Stimulated activated CD8-positive, alpha-beta memory T cell treated with anti-CD3 and anti-CD28 coated beads, Interleukin-15, amount 100 ng/mL, for 1 hour (primary cell): ENCODE measurements at regions not wholly inside any gene's neighbourhood (a gene's known extent, or its start where the extent isn't known, plus 50 kb on each side); places are given as distances from the start of the nearest gene placed in this dataset.
"Not testable (repeated sequence)": the region's sequence is repeated elsewhere in the genome, so short reads cannot be mapped to it uniquely, and the experiment has no call there.

ENCODE experiments used
- DNase-seq: peaks from one replicate; pipeline ENCODE4 v3.0.0-alpha.2; 2020; ENCODE audit warnings: low read depth

DNA sequence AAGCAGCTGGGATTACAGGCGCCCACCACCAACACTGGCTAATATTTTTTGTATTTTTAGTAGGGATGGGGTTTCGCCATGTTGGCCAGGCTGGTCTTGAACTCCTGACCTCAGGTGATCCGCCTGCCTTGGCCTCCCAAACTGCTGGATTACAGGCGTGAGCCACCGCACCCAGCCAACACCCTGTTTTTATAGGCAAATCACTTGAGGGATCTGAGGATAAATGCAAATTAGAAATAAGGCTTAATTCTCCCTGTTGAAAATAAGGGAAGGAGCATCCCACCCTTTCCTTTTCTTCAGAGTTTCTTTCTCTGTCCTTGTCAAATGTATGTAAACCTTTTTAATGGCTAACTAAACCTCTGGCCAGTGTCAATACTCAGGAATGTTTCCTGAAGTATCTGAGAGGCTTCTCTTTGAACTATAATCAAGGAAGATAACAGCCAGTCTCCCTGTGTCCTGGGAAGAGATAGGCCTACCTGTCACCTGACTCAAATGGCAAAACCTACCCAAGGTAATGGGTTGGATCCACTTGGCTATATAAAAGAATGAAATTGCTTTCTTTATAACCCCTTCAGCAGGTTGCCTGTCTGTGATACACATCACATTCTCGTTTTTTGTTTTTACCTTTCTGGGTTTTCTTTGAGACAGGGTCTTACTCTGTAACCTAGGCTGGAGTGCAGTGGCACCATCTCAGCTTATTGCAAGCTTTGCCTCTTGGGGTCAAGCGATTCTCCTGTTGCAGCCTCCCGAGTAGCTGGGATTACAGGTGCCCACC, 64.5 kb upstream of the TNFAIP3 start:
- DNase-seq = no peak

DNA sequence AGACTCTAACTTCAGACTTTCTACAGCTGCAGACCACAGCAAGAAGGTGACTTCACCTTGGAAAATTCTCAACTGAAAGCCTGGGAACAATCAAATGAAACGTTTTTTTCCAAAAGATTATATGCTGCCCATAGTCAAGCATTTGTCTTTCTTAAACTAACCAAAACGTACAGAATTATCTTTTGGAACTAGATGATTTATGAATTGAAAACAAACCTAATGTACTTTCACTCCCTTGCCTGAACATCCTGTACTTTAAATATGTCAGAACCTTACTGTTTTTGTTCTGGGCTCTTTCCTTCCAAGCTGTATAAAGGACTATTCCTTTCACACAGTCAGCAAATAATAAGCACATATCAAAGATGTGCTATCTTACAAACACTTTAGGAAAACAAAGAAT, 62.4 kb upstream of the TNFAIP3 start:
- no peak for DNase-seq

DNA sequence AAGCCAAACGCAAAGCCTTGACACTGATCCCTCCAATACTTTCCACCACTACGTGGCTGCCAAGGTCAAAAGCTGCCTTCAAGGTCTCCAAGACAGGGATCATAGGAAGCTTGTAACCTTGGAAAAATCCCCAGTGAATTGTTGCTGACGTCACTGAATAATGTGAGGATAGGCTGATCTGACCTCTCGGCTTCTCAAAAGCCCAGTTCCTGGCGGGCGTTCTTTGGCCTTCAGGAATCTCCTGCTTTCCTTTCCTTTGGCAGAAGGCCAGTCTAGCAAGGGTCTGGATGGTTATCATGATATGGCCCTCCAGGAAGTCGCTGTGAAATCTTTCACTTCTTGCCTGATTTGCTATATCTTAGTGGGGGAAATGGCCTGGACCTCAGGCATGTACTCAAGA, 61.4 kb upstream of the TNFAIP3 start:
- DNase-seq = no peak

DNA sequence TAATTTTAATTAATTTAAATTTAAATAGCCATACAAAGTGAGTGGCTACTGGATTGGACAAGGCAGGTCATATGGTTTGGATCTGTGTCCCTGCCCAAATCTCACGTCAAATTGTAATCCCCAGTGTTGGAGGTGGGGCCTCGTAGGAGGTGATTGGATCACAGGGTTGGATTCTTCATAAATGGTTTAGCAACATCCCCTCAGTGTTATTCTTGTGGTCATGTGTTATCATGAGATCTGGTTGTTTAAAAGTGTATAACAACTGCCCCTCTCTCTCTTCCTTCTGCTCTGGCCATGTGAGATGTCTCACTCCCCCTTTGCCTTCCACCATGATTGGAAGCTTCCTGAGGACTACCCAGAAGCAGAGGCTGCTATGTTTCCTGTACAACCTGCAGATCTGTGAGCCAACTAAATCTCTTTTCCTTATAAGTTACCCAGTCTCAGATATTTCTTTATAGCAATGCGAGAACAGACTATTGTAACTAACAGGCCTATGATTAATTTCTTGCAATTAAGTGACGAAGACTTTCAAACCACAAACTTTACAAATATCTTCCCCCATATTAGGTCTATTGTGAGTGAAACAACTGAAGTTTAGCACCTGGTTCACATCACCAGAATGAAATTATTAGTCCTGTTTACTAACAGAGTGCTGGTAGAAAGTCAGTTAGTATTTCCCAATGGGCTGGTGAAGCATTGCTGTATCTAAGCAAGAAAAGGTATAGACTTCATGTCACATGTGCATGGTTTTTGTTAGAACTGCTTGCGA, 60.0 kb upstream of the TNFAIP3 start:
- no peak for DNase-seq

DNA sequence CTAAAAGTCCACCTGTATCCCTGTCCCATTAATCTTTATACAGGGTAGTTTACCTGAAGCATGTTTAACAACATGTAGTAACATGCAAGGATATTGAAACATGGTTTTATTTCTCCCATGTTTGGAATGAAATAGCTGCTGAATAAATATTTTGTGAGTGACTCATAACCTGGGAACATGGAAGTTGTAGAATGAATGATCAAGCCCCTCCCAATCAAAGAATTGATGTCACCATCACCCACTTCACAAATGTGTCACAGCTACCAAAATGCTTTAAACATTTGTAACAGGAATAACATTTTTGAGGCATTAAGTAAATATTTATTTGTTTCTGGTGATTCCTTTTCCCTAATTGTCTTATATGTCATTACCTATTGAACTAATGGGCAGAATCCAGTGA, 58.9 kb upstream of the TNFAIP3 start:
- no peak for DNase-seq

DNA sequence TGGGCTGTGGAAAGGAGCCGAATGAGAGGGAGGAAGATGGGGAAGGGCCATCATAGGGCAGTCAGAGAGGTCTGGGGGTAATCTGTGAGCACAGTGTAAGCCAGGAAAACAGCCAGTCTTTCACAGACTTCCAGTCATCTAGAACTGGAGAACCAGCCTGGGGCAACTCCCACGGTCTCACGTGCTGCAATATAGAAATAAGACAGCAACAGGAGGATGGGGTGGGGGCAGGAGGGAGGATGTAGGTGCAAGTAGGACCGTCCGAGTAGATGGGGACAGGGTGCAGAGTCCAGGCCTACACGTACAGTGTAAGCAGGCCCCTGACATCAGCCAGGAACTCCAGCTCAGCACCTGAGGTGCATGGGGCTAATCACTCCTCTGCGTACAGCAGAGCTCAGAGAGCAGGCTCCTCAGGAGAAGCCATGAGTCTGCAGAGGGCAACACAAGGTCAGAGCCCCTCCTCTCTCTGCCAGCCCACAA, 58.2 kb upstream of the TNFAIP3 start:
- no peak for DNase-seq

DNA sequence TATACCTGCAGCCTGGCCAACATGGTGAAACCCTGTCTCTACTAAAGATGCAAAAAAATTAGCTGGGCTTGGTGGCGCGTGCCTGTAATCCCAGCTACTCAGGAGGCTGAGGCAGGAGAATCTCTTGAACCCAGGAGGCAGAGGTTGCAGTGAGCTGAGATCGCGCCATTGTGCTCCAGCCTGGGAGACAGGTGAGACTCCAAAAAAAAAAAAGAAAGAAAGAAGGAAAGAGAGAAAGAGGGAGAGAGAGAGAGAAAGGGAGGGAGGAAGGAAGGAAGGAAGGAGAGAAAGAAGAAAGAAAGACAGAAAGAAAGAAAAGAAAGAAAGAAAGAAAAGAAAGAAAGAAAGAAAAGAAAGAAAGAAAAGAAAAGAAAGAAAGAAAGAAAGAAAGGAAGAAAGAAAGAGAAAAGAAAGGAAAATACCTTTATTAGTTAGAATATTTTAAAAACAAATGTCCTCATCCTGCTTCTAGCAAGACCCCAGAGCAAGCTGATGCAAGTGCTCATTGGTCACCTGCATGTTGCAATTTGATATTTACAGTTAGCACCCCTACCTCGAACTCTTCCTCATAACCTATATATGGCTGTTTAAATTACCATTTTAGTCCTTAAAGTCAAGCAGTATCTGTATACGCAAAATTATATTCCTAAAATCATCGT, 57.0 kb upstream of the TNFAIP3 start:
- not testable (repeated sequence) for DNase-seq

DNA sequence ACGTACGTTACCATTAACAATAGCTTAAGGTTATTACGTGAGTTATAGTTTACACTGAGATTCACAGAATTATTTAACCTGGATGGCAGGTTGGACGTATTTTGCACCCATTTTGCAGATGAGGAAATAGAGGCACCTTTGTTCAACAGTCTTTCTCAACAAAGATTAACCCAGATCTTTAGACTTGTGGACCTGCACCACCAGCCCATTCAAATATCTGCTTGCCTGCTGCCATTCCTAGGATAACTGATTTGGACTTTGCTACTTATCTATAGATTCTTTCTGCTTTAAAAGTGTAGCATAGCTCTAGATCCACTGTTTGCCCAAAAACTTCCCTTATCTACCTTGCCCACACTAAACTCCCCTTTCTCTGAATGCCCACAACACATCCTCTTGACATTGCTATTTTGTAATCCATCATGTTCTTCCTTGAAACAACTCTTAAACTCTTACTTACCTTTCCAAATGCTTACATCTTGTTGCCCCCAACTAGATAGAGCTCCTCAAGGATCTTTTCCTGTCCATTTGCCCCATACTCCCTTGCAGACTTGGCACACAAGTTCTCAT, 56.4 kb upstream of the TNFAIP3 start:
- no peak for DNase-seq

DNA sequence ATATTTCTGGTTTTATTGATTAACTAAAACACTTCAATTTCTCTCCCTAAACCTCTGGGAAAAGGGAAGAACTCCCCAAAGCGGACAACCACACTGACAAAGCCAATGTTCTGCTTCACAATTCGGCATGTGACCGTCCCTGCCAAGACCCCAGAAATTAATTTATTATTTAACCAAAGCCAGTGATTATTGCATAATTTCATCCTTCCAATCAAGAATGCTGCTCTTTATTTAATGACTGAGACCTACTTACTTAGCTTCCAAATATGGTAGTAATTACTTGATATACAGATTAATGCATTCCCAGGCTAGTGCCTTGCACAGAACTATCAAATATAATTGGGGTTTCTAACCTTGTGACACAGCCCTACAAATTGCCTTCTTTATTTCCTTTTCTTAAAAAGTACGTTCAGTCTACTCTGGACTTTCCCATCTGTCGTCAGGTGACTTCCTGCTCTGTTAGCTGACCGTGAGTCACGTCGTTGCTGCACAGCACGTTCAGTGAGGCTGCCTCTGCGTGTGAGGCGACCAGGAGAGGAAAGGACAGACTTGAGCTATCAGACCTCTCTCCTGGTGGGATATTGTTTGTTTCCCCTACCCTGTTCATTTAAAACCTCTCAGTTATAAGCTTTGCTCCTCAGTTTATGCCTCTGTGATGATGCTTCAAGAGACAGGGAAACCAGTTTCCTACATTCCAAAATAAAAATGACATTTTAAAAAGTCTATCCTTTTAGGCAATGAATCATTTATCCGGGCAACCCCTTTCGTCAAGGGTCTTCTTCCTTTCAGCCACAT, 55.7 kb upstream of the TNFAIP3 start:
- peak; percentile 63 for DNase-seq

DNA sequence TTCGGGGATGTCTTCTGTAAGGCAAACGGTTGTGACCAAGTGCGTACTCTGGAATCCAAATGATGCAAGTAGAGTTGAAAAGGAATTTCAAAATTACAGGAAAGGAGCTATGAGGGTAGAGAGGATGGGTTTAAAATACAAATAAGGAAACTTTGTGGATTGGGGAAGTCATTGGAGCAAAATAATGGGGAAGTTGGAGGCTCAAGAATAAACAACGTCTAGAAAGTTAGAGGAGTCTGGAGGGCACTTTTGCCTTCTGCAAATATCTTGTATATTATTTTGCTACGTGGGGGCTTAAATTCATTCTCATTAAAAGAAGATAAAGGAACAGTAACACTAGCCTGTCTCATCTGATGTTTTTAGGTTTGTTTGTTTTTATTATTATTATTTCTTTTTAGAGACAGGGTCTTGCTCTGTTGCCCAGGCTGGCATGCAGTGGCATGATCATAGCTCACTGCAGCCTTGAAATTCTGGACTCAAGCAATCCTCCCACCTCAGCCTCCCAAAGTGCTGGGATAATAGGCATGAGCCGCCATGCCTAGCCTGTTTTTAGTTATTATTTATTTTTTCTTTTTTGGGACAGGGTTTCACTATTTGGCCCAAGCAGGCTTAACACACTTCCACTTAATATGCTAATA, 55.0 kb upstream of the TNFAIP3 start:
- no peak for DNase-seq

DNA sequence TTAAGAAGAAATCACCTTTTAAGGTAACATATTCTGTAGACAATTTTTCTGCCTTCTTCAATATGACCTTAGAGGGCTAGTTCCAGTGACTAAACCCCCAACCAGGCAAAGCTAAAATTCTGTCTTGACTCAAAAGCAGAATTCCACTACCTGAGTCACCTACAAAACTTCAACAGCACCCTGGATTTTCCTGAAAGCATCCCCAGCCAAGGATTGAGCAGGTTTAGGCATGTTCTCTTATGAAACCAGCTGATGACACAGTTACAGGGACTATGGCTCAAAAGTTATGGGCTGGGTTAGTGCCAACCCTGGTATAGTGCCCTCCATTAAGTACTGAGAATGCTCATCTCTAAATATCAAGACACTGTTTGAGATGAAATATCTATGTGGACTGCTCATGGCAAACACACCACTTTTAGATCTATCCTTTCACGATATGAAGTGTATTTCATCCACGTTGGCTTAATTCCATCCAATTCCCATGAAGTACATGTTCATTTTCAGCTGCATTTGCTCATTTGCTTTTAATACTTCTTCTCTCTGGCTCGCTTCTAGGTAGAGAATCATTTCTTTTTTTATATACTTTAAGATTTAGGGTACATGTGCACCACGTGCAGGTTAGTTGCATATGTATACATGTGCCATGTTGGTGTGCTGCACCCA, 53.6 kb upstream of the TNFAIP3 start:
- no peak for DNase-seq

DNA sequence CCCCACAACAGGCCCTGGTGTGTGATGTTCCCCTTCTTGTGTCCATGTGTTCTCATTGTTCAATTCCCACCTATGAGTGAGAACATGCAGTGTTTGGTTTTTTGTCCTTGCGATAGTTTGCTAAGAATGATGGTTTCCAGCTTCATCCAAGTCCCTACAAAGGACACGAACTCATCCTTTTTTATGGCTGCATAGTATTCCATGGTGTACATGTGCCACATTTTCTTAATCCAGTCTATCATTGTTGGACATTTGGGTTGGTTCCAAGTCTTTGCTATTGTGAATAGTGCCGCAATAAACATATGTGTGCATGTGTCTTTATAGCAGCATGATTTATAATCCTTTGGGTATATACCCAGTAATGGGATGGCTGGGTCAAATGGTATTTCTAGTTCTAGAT, 53.0 kb upstream of the TNFAIP3 start:
- DNase-seq = not testable (repeated sequence)

DNA sequence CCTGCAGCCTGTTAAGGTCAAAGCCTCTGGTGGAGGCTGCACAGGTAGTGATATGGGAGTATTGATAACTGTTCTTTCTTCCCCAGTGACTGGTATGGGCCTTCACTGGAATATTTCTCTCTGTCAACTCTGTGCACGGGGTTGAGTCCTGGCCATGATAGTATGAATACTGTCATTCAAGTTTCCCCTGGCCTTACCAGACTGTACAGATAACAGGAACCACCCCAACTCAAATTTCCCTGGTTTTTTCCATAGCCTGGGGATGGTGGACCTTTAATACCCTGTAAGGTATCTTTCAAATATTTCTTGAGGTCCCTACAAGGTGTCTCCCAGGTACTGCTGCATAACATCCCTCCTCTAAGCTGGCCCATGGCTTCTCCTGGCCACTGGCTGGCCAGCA, 51.4 kb upstream of the TNFAIP3 start:
- no peak for DNase-seq

DNA sequence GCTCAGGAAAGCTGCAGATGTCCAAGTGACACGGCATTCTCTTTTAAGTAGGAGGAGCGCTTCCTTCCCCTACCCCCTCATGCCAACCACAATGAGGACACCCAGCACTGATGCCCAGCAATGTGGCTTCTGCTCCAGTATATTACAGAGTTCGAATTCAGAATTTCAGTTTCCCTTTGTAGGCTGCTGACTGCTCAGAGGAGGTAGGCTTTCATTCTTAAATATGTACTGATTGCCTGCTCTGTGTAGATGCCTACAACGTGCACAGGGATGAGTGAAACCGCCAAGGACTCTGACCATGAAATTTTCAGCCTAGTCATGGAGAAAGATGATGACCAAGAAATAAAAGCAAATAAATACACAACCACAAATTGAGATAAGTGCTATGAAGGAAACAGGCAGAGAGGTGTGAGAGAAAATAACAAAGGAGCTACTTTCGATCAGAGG, 50.9 kb upstream of the TNFAIP3 start:
- DNase-seq = no peak

DNA sequence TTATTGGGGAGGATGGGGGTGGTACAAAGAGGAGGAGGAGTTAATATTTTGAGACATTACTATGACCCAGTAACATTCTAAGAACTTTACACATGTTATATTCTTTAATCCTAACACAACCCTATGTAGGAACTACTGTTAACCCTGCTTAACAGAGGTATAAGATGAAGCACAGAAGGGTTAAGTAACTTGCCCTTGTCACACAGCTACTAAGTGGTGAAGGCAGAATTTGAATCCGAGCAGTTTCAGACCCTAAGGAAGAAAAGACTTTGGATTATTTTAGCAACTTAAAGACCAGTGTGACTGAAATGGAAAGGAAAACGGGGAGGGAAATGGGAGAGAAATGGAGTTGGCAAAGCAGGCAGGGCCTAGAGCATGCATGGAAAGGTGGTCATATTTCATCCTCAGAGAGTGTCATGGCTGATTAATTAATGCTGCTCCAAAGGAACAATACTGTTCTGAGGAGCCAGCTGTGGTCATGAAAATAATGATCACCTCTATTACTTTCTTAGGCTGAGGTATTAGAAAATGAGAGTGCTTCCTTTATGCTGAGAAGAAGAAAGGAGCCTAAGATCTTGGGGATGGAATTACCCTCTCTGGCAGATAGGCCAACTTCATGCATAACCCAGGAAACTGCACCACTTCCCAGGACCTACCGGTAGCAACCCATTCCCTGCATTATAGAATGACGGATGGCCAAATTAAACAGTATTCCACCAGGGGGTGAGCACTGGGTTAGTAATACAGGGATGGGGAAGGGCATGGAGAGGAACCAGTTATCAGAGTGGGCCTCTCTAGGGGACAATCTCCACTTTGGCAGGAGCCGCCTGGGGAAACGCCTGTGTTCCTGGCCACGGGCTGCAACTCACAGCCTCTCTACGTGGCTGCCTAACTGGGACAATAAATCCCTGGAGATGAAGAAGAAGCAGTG, 50.1 kb upstream of the TNFAIP3 start:
- no peak for DNase-seq
